Panc1 (cell line): ENCODE measurements at regions not wholly inside any gene's neighbourhood (a gene's known extent, or its start where the extent isn't known, plus 50 kb on each side); places are given as distances from the start of the nearest gene placed in this dataset.

ENCODE experiments used
- ATAC-seq: fragments of 200-7000 bp; cut with Tn5 transposase; 2 replicates; pipeline ENCODE4 v1.9.1; 2020; ENCODE audit warnings: mild to moderate bottlenecking, moderate library complexity
- BruUV-seq: library from RNA; stranded (reverse); fragments of 400-500 nt; replicated peaks from 2 replicates; lab custom pipeline; 2021; lab: Mats Ljungman, UMichigan
- CTCF ChIA-PET: fragments of 300-600 bp; sonication (Branson Sonifier 250); formaldehyde crosslinking; loops from one replicate; lab custom pipeline; 2022; ENCODE audit warnings: antibody characterized with exemption; lab: Charles Lee
- POLR2A ChIA-PET: fragments of 300-600 bp; sonication (Branson Sonifier 250); formaldehyde crosslinking; loops from one replicate; lab custom pipeline; 2022; ENCODE audit warnings: antibody characterized with exemption; lab: Charles Lee
- DNase-seq: peaks from one replicate; pipeline ENCODE4 v3.0.0-alpha.2; 2010; ENCODE audit warnings: low read depth, low spot score
- H3K27ac ChIP-seq: 2 replicates; pipeline ENCODE4 v1.5.1; 2011; ENCODE audit warnings: mild to moderate bottlenecking, low read length, inconsistent platforms
- H3K27me3 ChIP-seq: fragments of 200-500 bp; sonication (Bioruptor generic); 2 replicates; pipeline ENCODE4 v1.6.0; 2014; ENCODE audit warnings: low read length, inconsistent platforms; ENCODE audit not compliant: control insufficient read depth, insufficient read depth
- H3K36me3 ChIP-seq: fragments of 200-500 bp; sonication (Bioruptor generic); 2 replicates; pipeline ENCODE4 v1.5.1; 2014; ENCODE audit warnings: inconsistent platforms, mild to moderate bottlenecking, low read length, moderate library complexity; ENCODE audit not compliant: control insufficient read depth, insufficient read depth
- H3K4me1 ChIP-seq: 2 replicates; pipeline ENCODE4 v1.5.1; 2011; ENCODE audit warnings: inconsistent platforms, mild to moderate bottlenecking, low read length, moderate library complexity; ENCODE audit not compliant: control insufficient read depth, insufficient read depth
- H3K4me3 ChIP-seq, 2 experiments: 2 replicates each; pipeline ENCODE4 v1.5.1; 2011 to 2012; ENCODE audit warnings: low read depth in 2 of 2, low read length in 2 of 2, mild to moderate bottlenecking in 2 of 2, inconsistent platforms in 1 of 2, moderate library complexity in 1 of 2
- H3K9me3 ChIP-seq: fragments of 200-500 bp; sonication (Bioruptor generic); 2 replicates; pipeline ENCODE4 v1.5.1; 2014; ENCODE audit warnings: low read depth, mild to moderate bottlenecking, inconsistent platforms, low read length, moderate library complexity; ENCODE audit not compliant: control insufficient read depth, insufficient read depth
- CTCF ChIP-seq: fragments of 450-650 bp; IDR thresholded peaks from 2 replicates; pipeline ENCODE4 v1.5.1; 2017; ENCODE audit warnings: mild to moderate bottlenecking
- POLR2AphosphoS5 ChIP-seq: IDR thresholded peaks from 2 replicates; pipeline ENCODE4 v1.6.1; 2012; ENCODE audit warnings: mild to moderate bottlenecking, low read depth, low read length, moderate library complexity
- REST ChIP-seq, 2 experiments: IDR thresholded peaks; 2 replicates each; pipeline ENCODE4 v1.6.1; 2011 to 2012; ENCODE audit warnings: low read depth in 2 of 2, control low read depth in 1 of 2, low read length in 1 of 2, mild to moderate bottlenecking in 1 of 2, moderate library complexity in 1 of 2; ENCODE audit not compliant: insufficient read depth in 1 of 2
- SIN3A ChIP-seq: IDR thresholded peaks from 2 replicates; pipeline ENCODE4 v1.6.1; 2012; ENCODE audit warnings: low read depth, mild to moderate bottlenecking, low read length, moderate library complexity, borderline replicate concordance; ENCODE audit not compliant: insufficient read depth
- TCF7L2 ChIP-seq: IDR thresholded peaks from 2 replicates; pipeline ENCODE4 v1.6.1; 2011; ENCODE audit warnings: mild to moderate bottlenecking, low read depth, low read length, inconsistent platforms
- in situ Hi-C: cut with HindIII; loops from 2 replicates; pipeline ENCODE4 v1.10.0; 2016; ENCODE audit warnings: low sequenced_read_pairs, low pct_unique_long_range_greater_than_20kb
- intact Hi-C: fragments of 100-400 bp; cut with micrococcal nuclease; formaldehyde crosslinking; loops from one replicate; pipeline ENCODE4 v1.10.0; 2022; ENCODE audit not compliant: unreplicated experiment

- no peaks in the 10 kb centered on the region for H3K4me1 ChIP-seq
- TF ChIP-seq POLR2AphosphoS5 (no peak), TCF7L2 (no peak), SIN3A (no peak), REST (IDR thresholded peaks at IDR 0.05; ENCODE audit: insufficient read depth in 1 of 2, low read depth in 2 of 2, low read length in 1 of 2) (no peak), CTCF (no peak)
- BruUV-seq, result no TSS peak
- ATAC-seq, result no peak
- no peaks in the 10 kb centered on the region for H3K36me3 ChIP-seq
- H3K4me3 ChIP-seq, result no peak overlapping the region
- POLR2A ChIA-PET, result no interaction called here
- no peak overlapping the region for H3K27ac ChIP-seq
- H3K27me3 ChIP-seq, result no peaks in the 10 kb centered on the region
- H3K9me3 ChIP-seq, result no peaks in the 10 kb centered on the region
- intact Hi-C loops, result no loop called here
- CTCF ChIA-PET, result no interaction called here
- no peak for DNase-seq
- in situ Hi-C loops, result no loop called here
These were observed 151.9 kb downstream of the SALL1 start for GRCh38 chr16:50999181-50999580.

GRCh38 chr16:50998411-50998810 lies 152.7 kb downstream of the SALL1 start:
- Histone ChIP-seq H3K36me3 (no peaks in the 10 kb centered on the region), H3K9me3 (no peaks in the 10 kb centered on the region), H3K4me3 (no peak overlapping the region), H3K27ac (no peak overlapping the region), H3K27me3 (no peaks in the 10 kb centered on the region), H3K4me1 (no peaks in the 10 kb centered on the region)
- TF ChIP-seq TCF7L2, result no peak
- no peak for TF ChIP-seq CTCF
- no peak for TF ChIP-seq SIN3A
- no peak for TF ChIP-seq POLR2AphosphoS5
- TF ChIP-seq REST (IDR thresholded peaks at IDR 0.05; ENCODE audit: insufficient read depth in 1 of 2, low read depth in 2 of 2, low read length in 1 of 2), result no peak
- no TSS peak for BruUV-seq
- ChIA-PET CTCF (no interaction called here), POLR2A (no interaction called here)
- DNase-seq, result no peak
- intact Hi-C loops (no loop called here), in situ Hi-C loops (no loop called here)
- no peak for ATAC-seq
